ENCODE measurements at regions not wholly inside any gene's neighbourhood (a gene's known extent, or its start where the extent isn't known, plus 50 kb on each side); places are given as distances from the start of the nearest gene placed in this dataset.
"Not testable (repeated sequence)": the region's sequence is repeated elsewhere in the genome, so short reads cannot be mapped to it uniquely, and the experiment has no call there.

DNA sequence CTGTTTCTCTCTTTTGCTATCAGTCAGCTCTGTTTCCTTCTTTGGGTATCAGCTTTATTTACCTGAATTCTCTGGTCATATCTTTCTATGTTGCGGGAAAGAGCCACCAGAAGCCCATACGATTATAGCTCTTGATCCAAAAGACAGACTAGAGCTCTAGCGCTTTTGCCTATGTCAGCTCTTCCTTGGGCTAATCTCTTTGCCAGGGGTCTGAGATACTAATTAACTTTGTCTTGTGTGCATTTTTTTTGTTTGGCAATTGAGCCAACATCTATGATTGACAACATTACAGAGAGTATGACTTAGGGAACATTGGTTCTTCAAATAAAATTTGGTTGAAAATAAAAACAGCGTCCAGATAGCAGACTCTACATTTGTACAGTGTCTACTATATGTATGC, 603.0 kb downstream of the KCTD16 start:
- DNase-seq (ENCODE audit: low read depth in 4 of 4, low spot score in 3 of 4), result no peak

GRCh38 chr5:144771802-144772201, 601.1 kb downstream of the KCTD16 start:
- DNase-seq (ENCODE audit: low read depth in 4 of 4, low spot score in 3 of 4), result no peak

- no peak for DNase-seq (ENCODE audit: low read depth in 4 of 4, low spot score in 3 of 4)
Observed at GRCh38 chr5:144742361-144742760, 571.7 kb downstream of the KCTD16 start.

GRCh38 chr5:144731786-144732185, 561.1 kb downstream of the KCTD16 start:
- DNase-seq (ENCODE audit: low read depth in 4 of 4, low spot score in 3 of 4), result no peak

DNA sequence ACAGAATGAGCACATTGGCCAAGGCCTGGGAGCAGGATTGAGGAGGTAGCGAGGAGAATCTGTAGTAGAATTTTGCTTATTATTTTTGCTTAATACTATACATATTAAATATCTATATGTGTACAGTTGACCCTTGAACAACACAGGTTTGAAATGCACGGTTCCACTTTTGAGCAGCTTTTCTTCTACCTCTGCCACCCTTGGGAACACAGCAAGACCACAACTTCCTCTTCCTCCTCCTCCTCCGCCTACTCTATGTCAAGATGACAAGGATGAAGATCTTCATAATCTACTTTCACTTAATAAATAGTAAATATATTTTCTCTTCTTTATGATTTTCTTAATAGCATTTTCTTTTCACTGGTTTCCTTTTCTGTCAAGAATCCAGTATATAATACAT, 541.4 kb downstream of the KCTD16 start:
- no peak for DNase-seq (ENCODE audit: low read depth in 4 of 4, low spot score in 3 of 4)

- DNase-seq (ENCODE audit: low read depth in 4 of 4, low spot score in 3 of 4), result no peak
Observed at GRCh38 chr5:144711172-144711571, 540.5 kb downstream of the KCTD16 start.

- no peak for DNase-seq (ENCODE audit: low read depth in 4 of 4, low spot score in 3 of 4)
Observed at GRCh38 chr5:144710637-144711036, 540.0 kb downstream of the KCTD16 start.

DNA sequence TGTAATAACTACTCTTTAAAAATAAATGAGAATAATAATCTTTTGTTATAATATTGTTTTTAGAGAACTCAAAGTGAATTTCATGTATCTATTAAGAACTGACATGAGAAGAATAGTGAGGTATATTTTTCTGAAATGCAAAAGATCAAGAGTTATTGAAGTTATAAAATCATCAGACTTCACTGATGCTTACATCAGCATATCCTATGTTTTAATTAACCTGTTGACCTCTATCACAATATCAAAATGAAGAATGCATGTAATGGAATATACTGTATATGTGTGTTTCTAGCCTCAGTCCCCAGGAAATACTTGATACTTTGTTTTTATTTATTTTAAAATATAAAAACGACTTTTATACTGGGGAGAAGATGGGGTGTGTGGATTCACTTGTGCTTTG, 533.1 kb downstream of the KCTD16 start:
- no peak for DNase-seq (ENCODE audit: low read depth in 4 of 4, low spot score in 3 of 4)

DNA sequence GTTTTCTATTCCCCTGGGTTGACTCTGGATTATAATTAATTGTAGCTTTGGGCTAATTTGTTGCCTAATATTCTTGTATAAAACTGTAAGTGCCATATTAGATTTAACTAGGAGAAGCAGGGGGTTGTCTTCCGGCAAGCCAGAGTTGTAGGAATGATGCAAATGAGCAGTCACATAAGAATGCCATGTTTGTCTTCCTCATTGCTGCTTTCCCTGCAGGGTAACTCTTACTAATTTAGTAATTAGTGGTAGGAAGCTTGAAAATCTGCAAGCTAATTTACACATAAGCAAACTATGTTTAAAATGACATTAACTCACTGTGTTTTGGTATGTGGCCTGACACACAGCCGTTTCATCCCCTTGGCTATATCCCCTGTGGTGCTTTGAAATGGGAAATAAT, 527.8 kb downstream of the KCTD16 start:
- no peak for DNase-seq (ENCODE audit: low read depth in 4 of 4, low spot score in 3 of 4)

DNA sequence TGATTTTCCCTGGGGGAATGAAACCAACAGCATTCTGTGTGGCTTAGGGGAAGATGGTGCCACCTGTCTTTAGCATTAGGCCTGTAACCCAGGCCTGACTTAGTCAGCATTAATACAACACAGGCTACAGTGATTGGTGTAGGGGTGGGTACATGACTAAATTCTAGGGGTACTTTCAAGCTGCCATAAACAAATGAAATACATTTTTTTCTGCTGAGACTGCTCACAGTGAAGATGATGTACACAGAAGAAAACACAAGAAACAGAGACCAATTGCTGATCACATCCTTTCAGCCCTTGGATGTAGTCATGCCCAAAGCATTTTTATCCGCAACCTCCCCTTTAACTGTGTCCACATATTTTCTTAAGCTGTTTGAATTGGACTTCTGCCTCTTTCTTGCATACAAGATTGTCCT, 527.2 kb downstream of the KCTD16 start:
- DNase-seq (ENCODE audit: low read depth in 4 of 4, low spot score in 3 of 4), result no peak

DNA sequence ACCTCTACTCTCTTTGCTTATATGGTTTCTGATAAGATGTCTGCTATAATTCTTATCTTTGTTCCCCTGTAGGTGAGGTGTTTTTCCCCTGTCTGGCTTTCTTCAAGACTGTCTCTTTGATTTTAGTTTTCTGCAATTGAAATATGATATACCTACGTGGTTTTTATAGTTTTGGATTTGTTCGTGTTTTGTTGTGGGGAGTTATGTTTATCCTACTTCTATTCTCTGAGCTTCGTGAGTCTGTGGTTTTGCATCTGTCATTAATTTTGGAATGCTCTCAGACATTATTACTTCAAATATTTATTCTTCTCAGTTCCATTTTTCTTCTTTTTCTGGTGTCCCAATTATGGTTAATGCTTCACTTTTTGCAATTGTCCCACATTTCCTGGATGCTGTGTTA, 521.3 kb downstream of the KCTD16 start:
- DNase-seq (ENCODE audit: low read depth in 4 of 4, low spot score in 3 of 4), result no peak

DNA sequence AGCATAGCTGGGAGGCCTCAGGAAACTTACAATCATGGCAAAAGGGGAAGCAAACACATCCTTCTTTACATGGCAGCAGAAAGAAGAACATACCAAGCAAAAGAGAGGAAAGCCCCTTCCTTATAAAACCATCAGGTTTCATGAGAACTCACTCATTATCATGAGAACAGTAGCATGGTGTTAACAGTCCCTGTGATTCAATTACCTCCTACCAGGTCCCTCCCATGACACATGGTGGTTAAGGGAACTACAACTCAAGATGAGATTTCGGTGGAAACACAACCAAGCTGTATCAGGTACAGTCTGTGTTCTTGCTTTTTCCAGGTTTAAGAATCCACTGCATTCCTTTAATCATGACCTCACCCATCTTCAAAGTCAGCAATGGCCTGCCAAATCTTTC, 514.2 kb downstream of the KCTD16 start:
- no peak for DNase-seq (ENCODE audit: low read depth in 4 of 4, low spot score in 3 of 4)

DNA sequence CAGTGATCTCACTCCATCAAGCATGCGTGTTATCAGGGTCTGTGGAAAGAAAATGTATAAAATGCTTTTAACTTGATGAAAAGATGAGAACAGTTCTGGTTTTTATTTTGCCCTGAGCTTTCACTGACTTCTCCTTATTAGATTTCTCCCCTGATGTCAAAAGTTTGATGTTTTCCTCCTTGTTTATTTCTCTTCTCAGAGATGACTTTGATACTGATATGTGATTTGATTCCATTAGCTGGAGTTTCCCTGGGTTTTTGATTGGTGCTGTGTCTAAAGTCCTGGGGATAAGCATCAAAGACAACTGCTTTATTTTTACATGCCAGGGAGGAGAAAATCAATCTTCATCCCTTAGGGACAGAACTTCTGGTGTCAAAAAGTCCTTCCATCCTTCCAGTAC, 510.0 kb downstream of the KCTD16 start:
- DNase-seq (ENCODE audit: low read depth in 4 of 4, low spot score in 3 of 4), result no peak

DNA sequence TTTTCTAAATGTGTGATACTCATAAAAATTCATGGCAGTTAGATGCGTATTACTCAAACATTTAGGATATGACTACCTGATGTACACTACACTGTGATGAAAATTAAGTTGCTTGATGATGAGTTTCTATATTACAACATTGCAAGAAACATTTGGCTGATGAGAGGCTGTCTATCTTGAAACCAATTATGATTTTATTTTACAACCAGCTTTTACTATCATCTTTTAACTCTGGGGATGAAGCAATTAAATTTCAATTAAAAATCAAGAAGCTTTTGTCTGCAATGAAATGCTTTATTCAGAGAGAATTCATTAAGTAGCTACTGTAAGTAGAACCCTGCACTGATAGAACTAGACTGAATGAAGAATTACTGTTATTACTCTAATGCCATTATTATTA, 500.4 kb downstream of the KCTD16 start:
- no peak for DNase-seq (ENCODE audit: low read depth in 4 of 4, low spot score in 3 of 4)

GRCh38 chr5:144659634-144660227, 489.1 kb downstream of the KCTD16 start:
- DNase-seq (ENCODE audit: low read depth in 4 of 4, low spot score in 3 of 4), result no peak

GRCh38 chr5:144644317-144644716, 473.6 kb downstream of the KCTD16 start:
- DNase-seq (ENCODE audit: low read depth in 4 of 4, low spot score in 3 of 4), result no peak

GRCh38 chr5:144638787-144639186, 468.1 kb downstream of the KCTD16 start:
- no peak for DNase-seq (ENCODE audit: low read depth in 4 of 4, low spot score in 3 of 4)

- no peak for DNase-seq (ENCODE audit: low read depth in 4 of 4, low spot score in 3 of 4)
Observed at GRCh38 chr5:144634138-144634537, 463.5 kb downstream of the KCTD16 start.

DNA sequence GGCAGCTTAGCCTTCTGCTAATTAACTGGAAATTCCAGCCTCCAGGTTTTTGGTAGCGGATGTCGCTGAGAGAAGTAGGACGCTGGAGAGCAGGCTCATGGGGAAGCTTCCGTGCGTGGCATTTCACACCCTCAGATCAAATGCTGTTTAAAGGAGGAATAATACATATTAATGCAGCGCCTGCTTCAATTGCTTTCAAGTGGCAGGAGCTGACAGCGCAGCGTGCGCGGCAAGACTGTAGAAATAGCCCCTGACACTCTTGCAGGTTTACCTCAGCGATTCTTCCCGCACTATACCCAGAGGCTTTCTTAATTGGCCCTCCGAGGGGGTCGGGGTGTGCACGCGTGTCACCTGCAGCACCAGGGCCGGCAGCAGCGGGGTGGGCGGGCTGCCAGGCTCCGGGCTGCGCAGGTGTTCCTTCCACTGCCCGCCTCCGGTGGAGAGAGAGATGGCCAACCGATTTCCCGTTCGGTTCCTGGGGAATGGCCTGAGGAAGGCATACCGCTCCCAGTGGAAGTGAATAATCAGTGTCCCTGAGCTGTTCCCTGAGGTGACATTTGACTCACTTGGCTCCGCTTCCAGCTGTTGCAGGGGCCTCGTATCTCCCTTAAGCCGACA, 427.9 kb downstream of the KCTD16 start:
- peak in 1 of 4 donors; percentile 14 for DNase-seq (ENCODE audit: low read depth in 4 of 4, low spot score in 3 of 4)

DNA sequence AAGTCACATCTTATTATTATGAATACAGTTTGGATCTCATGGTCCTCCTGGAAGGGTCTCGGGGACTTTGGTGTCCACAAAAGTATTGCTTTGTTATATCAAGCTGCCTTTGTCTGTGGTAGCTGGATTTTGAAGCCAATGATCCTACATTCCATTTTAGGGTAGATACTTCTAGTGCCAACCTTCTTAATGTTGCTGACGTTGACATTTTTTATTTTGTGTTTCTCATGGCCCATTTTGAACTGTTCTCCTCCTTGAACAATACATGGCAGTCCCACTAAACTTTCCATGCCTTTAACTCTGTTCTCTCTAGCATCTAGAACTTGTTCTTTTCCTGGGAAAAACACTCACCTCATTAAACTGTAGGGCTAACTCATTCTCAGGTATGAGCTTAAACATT, 425.8 kb downstream of the KCTD16 start:
- DNase-seq (ENCODE audit: low read depth in 4 of 4, low spot score in 3 of 4), result no peak

DNA sequence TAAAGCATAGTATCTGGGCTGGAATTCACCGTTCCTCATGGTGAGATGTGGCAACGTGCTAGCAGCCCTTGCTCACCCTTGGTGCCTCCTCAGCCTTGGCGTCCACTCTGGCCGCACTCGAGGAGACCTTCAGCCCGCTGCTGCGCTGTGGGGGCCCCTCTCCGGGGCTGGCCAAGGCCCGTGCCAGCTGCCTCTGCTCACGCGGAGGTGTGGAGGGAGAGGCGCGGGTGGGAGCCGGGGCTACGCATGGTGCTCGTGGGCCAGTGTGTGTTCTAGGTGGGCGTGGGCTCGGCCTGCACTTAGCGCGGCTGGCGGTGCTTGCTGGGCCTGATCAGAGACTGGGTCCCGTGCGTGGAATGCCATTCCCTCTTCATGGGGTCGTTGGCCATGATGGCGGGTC, 424.2 kb downstream of the KCTD16 start:
- DNase-seq (ENCODE audit: low read depth in 4 of 4, low spot score in 3 of 4), result no peak

DNA sequence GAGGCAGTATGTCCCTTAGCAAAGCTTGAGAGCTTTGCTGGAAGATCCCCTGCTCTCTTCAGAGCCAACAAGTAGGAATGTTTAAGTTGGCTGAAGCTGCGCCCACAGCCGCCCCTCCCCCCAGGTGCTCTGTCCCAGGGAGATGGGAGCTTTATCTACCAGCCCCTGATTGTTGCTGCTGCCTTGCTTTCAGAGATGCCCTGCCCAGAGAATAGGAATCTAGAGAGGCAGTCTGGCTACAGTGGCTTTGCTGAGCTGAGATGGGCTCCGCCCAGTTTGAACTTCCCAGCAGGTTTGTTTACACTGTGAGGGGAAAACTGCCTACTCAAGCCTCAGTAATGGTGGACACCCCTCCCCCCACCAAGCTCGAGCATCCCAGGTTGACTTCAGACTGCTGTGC, 423.6 kb downstream of the KCTD16 start:
- DNase-seq (ENCODE audit: low read depth in 4 of 4, low spot score in 3 of 4), result not testable (repeated sequence)

GRCh38 chr5:144585681-144586080, 415.0 kb downstream of the KCTD16 start:
- peak in 2 of 4 donors; percentile 18 to 49 for DNase-seq (ENCODE audit: low read depth in 4 of 4, low spot score in 3 of 4)
